ENCODE measurements at regions not wholly inside any gene's neighbourhood (a gene's known extent, or its start where the extent isn't known, plus 50 kb on each side); places are given as distances from the start of the nearest gene placed in this dataset.

DNA sequence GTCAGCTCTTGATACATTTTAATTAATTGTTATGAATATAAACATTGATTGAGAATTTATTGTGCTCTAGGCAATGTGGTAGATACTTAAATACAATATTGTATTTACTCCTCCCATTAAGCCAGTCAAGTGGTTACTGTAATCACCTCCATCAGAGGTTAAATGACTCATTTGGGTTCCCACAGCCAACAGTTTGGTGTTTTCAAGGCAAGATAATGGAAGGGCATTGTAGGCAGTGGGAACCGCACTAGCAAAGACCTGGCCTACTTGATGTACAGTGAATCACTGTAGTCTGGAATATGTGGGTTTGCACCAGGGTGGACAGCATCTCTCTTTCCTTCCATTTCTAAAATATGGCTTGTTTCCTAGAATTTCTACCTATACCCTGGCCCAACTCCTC lies 127.4 kb downstream of the EDEM1 start:
- TF ChIP-seq, protein P1, sequence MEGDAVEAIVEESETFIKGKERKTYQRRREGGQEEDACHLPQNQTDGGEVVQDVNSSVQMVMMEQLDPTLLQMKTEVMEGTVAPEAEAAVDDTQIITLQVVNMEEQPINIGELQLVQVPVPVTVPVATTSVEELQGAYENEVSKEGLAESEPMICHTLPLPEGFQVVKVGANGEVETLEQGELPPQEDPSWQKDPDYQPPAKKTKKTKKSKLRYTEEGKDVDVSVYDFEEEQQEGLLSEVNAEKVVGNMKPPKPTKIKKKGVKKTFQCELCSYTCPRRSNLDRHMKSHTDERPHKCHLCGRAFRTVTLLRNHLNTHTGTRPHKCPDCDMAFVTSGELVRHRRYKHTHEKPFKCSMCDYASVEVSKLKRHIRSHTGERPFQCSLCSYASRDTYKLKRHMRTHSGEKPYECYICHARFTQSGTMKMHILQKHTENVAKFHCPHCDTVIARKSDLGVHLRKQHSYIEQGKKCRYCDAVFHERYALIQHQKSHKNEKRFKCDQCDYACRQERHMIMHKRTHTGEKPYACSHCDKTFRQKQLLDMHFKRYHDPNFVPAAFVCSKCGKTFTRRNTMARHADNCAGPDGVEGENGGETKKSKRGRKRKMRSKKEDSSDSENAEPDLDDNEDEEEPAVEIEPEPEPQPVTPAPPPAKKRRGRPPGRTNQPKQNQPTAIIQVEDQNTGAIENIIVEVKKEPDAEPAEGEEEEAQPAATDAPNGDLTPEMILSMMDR (conservative IDR thresholded peaks at IDR 0.05): no peak
- TF ChIP-seq ZFX (IDR thresholded peaks at IDR 0.05): no peak
